ENCODE measurements at regions not wholly inside any gene's neighbourhood (a gene's known extent, or its start where the extent isn't known, plus 50 kb on each side); places are given as distances from the start of the nearest gene placed in this dataset.
A peak's percentile ranks its signal among the peaks of the same experiment; 100 is the strongest.
"Not testable (repeated sequence)": the region's sequence is repeated elsewhere in the genome, so short reads cannot be mapped to it uniquely, and the experiment has no call there.

DNA sequence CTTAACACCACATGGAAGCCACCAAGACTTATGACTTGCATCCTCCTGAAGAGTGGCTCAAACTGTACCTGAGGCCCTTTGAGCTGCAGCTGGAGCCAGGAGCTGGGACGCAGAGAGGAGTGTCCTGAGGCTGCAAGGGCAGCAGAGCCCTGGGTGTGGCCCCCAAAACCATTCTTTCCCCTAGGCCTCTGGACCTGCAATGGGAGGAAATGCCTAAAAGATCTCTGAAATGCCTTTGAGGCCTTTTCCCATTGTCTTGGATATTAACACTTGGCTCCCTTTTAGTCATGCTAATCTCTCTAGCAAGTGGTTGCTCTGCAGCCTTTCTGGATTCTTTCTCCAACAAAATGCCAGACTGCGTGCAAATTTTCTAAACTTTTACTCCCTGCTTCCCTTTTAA, 156.1 kb downstream of the SLC38A4 start:
- DNase-seq: no peak

DNA sequence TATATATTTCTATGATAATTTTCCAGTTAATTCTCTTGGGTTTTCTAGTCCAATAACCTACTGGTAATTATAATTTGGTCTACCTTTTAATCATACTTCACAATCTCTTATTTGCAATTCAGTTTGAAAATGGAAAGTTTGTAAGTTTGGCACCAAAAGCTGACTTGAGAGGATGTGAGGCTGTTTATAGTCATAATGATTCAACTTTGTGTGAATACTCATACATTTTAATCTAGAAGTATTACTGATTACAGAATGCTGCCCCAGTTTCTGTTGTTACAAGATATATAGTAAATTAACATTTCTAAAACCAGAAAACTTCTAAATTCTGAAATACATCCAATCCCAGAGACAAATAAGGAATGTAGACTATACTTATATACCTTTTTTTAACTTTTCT, 158.2 kb downstream of the SLC38A4 start:
- no peak for DNase-seq

DNA sequence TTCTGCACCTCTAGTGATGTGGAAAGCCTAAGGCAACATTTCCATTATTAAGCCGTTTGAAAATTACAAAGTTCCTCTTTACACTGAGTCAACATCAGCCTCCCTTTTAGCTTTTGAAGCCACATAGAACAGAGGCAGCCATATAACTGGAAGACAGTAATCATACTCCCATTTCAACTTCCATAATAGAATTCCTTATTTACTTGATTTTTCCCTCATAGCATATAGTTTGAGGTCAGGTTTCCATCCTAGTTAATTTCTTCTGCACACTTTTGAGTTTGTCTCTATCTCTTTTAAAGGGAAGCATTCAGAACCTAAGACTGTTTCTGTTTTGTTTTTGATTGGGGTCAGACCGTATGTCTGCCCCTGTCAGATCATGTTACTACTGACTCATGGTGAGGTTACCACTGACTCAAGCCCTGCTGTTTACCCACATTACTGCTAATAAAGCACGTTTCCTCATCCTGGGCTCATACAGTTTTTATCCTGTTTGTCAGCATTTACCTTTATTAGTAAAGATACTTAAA, 161.0 kb downstream of the SLC38A4 start:
- DNase-seq: peak; percentile 85

DNA sequence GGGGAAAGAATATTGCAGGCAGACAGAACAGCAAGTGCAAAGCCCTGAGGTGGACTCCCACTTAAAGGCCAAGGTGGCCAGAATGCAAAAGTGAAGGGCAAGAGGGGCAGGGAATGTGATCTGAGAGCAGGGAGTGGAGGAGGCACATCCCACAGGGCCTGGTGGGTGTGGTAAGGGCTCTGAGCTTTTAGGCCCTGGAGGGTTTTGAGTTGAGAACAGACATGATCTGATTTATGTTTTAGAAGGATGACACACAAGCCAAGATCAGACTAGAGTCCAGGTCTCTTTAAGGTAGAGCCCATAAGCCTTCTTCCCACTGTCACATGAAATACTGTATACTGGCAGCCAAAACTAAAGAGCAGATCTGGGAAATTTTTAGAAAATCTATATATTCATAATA, 162.5 kb downstream of the SLC38A4 start:
- no peak for DNase-seq

DNA sequence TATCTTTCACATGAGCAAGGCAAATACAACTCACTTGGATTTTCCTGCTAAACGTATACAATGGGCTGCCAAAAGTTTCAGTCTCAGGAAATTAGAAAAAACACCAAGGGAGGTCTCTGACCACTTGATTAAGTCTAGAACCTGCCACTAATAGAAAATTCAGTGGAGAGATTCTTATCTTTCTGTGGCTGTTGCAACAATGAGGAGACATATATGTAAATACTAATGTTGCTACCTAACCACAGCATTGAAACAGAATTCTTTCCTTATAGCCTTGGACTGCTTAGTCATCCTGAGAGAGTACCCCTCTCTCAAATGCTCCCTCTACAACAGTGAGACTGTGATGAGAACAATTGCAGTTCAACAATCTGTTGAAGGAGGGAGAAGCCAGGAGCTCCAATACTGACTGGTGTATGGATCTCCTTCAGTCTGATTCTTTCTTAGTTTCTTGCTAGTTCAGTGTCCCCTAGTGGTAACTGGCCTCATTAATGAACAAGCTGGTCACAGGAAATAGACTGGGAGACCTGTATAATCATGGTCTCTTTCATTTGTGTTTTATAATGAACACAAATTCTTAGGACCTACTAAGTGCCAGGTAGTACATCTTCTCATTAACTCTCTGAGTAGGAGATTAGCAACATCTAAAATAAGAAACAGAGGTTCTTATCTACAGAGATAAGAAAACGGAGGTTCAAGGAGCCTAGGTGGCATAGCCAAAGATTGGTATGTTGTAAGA, 164.5 kb downstream of the SLC38A4 start:
- peak; percentile 97 for DNase-seq

DNA sequence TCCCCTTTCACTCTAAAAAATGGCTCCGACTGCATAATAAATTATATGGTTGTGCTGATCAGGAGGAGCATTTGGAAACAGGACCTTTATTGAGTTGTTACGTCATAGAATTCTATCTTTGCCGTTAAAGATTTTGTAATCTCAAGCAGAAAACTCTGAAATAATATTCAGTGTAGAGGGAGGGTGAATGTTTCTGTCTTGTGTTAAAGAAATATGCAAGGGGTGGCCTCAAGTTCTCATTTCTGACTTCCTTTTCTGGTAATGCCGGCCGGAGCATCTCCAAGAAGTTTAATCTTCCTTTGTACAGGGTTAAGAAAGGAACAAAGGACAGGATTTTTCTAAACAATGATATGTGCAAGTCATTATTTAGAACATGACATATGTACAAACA, 165.1 kb downstream of the SLC38A4 start:
- no peak for DNase-seq

DNA sequence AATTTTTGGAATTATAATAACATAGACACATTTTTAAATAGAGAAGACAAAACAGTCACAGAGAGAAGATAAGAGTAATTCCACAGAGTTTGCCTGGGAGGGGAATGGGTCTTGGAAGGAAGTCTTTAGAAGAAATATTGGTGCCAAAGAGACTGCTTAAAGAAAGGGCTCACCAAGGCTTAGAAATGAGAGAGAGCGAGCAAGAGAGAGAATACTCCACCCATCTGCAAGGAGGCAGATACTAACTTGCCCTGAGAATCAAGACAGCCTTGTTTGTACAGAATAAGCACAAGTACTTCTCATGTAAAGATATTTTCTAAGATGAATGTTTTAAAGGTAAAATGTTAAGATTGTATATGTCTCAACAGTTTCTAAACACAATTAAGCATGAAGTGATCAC, 165.5 kb downstream of the SLC38A4 start:
- no peak for DNase-seq

DNA sequence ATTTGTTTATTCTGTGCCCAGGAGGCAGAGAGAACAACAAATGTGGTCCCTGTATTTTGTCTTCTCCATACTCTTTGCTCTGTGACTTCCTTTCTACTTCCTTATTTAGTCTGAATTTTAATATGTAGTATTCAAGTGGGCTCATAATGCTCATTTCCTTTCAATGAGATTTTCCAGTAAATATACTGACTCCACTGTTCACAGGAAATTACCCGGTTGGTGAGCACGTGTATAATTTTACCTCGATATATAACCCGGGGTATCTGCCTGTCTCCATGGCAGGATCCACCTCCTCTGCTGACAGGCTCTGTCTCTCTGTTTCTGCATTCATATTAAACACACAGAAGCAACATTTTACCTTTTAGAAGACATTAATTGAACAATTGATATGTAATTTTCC, 166.0 kb downstream of the SLC38A4 start:
- no peak for DNase-seq

DNA sequence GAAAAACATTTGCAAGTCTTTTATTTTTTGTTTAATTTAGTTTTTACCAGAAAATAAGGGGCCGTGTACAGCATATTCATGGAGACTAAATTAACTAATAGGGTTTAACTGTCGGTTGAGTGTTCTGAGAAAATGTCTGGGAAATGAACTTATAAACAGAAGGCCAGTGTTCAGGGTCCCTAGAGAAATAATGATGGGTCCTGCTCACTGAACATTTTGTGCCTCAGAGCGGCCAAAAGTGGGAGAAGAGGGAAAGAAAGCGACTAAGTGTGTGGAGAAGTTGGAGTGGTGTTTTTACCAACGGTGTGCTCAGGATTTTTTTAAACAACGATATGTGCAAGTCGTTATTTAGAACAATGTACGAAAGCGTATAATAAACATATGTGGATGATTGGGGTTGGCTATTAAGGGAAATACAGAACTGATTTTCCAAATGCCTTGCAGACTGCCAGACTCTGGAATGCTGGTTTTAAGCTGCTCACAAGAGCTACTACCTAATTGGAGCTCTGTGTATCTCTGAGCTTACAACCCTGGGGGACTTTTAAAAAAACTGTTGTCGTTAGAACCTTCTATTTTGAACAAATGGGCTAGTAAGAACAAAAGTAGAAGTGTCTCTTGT, 166.7 kb downstream of the SLC38A4 start:
- no peak for DNase-seq

DNA sequence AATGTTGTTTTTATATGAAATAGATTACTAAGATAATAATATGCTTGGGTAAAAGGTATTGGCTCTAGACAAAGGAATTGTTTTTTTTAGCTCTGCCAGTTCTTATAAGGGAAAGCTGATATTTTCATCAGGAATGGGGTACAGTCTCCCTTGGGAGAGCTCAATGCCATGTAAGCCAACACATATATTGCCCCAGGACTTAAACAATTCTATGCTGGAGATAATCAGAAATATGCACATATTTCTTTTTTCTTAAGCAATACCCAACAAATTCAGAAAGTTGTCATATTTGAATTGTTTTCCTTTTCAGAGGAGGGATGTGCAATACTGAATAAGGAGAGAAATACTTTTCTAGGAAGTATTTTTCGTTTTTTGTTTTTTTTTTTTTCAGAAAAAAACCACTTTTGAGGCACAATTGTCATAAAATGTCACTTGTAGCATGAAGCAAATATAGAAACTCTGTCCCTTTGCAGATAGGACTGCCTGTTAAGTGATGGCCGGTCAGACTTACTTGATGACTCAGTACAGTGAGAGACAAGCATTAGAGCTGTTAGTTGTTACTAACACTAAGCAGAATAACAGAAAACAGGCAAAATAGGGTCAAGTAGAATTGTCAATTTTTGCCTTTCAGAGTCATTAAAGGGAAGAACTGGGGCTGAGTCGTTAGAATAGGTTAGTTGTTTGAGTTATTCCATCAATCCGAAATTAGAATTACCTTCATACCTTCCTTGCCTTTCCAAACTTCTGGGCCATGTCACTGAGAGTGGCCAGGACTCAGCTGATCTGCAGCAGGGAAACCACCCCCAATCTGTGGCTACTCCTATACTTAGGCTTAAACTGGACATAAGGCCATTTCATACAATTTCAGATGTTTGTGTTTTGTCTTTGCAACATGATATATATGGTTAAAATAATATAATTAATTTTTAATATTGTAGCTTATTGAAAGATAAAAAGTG, 168.1 kb downstream of the SLC38A4 start:
- DNase-seq: peak; percentile 28

DNA sequence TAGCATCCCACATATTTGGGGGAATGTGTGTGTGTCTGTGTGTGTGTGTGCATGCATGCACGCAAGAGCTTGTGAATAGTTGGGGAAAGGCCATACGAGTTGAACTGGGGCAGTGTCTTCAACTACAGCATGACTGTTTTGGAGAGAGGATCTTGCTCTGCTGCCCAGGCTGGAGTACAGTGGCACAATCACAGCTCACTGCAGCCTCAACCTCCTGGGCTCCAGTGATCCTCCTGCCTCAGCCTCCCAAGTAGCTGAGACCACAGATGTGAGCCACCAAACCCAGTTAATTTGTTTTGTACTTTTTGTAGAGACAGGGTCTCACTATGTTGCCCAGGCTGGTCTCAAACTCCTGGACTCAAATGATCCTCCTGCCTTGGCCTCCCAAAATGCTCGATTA, 169.8 kb downstream of the SLC38A4 start:
- DNase-seq: not testable (repeated sequence)

DNA sequence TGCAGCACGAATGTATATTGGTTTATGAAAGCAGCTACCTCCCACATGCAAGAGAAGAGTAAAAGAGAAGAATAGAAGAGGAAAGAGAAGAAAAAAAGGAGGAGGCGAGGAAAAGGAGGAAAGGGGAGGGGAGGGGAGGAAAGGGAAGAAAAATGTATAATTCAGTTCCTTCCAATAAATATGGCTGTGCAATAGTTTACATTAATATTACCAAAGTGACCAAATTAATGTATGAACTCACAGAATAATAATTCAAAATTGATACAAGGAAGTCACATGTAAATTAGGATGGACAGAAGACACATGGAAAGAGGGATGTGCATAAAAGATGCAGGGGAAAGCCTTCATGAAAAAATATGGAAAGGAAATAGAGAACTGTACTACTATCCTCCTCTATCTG, 172.5 kb downstream of the SLC38A4 start:
- DNase-seq: no peak

DNA sequence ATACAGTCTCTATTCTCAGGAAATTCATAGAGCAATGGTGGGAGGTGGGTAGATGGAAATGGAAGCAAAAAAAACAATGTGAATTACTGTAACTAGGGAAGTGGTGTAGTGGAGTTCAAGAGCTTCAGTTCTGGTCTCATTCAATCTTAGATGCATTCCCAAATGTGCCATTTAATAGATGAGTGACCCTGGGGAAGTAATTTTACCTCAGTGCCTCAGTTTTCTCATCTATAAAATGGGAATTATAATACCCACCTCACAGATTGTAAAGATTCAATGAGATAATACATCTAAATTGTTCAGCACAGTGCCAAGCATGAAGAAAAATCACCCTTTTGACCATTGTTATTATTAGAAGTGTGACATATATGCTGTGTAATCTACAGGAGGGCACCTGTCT, 173.1 kb downstream of the SLC38A4 start:
- no peak for DNase-seq

DNA sequence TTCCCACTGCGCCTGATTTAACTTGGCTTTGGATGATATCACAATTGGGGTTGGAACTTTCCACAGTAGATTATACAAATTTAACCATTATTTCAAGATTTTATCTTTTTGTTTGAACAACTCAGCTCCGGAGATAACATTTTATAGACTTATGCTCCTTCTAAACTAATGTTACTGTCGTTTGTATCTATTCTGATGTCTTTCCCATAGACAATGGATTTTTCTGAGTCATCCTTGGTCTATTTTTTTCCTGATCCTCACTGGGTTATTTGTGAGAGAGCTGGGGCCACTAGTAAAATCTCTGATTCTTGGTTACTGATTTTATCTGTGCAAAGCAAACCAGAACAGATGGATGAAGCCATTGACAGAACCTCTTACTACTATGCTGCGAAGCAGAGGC, 175.1 kb downstream of the SLC38A4 start:
- DNase-seq: no peak

DNA sequence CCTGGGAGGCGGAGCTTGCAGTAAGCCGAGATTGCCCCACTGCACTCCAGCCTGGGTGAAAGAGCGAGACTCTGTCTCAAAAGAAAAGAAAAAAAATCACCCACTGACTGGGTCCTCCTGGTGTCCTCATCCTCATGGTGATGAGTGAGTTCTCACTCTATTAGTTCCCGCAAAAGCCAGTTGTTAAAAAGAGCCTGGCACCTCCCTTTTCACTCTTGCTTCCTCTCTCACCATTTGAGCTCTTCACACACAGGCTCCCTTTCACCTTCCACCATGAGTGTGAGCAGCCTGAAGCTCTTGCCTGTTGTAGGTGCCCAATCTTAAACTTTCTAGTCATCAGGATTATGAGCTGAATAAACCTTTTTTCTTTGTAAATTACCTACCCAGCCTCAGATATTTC, 176.4 kb downstream of the SLC38A4 start:
- DNase-seq: no peak

DNA sequence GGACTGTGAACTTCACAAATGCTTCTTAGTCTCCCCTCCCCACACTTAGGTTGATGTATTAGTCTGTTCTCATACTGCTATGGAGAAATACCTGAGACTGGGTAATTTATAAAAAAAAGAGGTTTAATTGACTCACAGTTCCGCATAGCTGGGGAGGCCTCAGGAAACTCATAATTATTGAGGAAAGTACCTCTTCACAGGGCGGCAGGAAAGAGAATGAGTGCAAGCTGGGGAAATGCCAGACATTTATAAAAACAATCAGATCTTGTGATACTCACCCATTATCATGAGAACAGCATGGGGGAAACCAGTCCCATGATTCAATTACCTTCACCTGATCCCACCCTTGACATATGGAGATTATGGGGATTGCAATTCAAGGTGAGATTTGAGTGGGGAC, 178.8 kb downstream of the SLC38A4 start:
- no peak for DNase-seq

DNA sequence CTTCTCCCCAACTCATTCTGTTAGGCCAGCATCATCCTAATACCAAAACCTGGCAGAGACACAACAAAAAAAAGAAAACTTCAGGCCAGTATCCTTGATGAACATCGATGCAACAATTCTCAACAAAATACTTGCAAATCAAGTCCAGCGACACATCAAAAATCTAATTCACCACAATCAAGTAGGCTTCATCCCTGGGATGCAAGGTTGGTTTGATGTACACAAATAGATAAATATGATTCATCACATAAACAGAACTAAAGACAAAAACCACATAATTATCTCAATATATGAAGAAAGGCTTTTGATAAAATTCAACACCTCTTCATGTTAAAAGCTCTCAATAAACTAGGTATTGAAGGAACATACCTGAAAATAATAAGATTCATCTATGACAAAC, 184.1 kb downstream of the SLC38A4 start:
- not testable (repeated sequence) for DNase-seq

DNA sequence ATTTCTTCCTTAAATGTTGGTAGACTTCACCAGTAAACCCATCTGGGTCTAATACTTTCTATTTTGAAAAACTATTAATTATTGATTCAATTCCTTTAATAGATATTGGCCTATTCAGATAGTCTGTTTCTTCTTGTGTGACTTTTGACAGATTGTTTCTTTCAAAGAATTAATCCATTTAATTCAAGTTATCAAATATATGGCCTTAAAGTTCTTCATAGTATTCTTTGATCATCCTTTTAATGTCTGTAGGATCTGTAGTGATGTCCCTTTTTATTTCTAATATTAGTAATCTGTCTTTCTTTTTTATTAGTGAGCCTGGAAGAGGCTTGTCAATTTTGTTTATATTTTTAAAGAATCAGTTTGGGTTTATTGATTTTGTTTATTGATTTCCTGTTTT, 190.0 kb downstream of the SLC38A4 start:
- DNase-seq: no peak

DNA sequence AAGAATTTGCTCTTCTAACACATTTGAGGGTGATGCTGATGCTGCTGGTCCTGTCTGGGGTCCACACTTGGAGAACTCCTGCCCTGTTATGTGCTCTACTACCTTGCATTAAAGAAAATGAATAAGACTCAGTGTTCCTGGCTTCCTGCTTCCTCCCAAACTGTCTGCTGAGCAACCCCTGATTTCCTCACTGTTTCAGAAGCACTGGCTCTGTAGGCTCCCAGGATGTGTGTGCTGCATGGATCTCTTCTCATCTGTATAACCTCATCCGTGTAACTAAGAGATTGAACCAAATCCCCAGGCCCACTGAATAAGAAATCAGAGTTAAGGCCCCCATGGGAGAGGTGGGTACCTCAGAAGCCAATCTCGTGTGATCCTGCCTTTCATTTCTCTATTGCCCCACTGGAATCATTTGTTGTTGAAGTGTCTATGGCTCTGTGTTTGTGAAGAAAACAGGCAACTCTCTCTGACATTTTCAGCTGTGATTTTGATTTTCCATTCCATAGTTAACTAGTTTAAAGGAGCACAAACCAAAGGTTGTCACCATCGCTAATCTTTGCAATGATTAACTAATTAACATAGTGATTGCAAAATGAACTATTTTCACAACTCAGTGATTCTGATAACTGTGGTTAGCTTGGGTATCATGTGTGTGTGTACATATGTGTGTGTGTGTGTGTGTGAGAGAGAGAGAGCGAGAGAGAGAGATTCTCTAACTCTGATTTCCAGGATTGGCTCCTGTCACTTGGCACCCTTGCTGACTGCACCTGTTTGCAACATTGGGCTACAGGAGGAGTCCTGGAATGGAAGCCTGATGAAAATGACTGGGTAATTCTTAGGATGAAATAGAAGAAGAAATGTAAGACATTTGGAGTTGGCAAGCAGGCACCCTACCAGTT, 196.2 kb downstream of the SLC38A4 start:
- DNase-seq: no peak

DNA sequence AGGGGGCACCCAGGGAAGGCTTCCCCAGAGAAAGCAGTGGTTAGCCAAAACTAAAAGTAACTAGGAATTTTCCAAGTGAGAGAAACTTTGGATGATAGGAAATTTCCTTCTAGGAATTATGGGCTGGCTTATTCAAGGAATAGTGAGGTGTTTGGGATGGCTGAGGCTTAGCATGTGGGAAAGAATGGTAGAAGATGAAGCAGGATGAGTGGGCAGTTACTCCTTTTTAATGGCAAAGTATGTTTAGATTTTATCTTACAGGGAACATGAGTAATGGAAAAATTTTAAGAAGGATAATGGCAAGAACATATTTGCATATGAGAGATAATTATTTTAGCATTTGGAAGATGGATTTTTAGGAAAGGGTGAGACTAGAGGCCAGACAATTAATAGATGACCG, 197.6 kb downstream of the SLC38A4 start:
- DNase-seq: no peak

DNA sequence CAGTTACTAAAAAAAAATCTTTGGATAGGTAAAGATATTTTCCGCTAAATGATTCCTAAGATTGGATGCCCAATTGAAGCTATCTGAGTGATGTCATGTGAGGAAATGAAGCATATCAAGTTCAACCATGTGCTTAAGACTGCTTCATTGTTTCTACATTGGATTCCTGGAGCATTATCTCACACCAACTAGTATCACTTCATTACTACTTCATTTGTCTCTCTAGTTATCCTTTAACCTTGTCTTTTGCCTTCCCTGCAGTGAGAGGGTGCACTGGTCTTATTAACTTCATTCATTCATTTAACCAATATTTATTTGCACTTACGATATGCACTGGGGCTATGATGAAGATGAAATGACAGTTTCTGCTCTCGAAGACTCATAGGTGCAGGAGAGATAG, 198.1 kb downstream of the SLC38A4 start:
- no peak for DNase-seq

DNA sequence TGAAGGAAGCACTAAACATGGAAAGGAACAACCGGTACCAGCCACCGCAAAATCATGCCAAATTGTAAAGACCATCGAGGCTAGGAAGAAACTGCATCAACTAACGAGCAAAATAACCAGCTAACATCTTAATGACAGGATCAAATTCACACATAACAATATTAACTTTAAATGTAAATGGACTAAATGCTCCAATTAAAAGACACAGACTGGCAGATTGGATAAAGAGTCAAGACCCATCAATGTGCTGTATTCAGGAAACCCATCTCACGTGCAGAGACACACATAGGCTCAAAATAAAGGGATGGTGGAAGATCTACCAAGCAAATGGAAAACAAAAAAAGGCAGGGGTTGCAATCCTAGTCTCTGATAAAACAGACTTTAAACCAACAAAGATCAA, 206.3 kb downstream of the SLC38A4 start:
- DNase-seq: not testable (repeated sequence)
